ENCODE measurements at regions not wholly inside any gene's neighbourhood (a gene's known extent, or its start where the extent isn't known, plus 50 kb on each side); places are given as distances from the start of the nearest gene placed in this dataset.

DNA sequence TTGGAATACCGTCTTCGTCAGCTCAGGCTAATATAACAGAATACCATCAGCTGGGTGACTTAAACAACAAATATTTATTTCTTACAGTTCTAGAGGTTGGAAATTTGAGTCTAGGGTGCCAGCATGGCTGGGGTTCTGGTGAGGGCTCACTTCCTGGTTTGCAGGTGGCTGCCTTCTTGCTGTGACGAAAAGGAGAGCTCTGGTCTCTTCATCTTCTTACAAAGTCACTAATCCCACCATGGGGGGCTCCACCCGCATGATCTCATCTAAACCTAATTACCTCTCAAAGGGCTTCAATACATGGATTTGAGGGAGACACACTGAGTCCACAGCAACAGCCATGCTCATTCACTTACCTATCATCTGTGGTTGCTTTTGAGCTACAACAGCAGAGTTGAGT lies 78.3 kb downstream of the PSMG1 start:
- DNase-seq (no peak), ATAC-seq (no peak)

DNA sequence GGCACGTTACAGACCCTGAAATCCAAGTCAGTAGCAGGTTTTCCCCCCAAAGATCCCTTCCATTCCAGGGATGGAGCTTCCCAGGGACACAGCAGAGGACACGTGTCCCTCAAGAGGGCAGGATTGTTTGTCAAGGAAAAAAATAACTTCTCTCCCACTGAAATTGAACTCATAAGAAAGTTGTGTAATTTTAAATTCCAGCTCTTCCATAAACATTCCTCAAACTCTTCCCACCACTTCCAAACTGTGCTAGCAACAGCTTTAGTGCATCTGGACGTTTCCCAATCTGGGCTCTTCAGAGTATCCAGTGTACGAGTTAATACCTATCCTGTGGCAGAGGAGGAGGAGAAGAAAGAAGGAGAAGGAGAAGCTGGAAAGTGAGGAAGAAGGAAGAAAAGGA lies 79.6 kb downstream of the PSMG1 start:
- intact Hi-C loops (cut with DNase I) = loop anchor here in 1 of 2 donors (10.0 kb wide), 1 partner anchor 179 kb away; no protein-coding TSS in a partner anchor
- no peaks in the 10 kb centered on the region for H3K36me3 ChIP-seq
- no peaks in the 10 kb centered on the region for H3K9me3 ChIP-seq
- H3K27ac ChIP-seq = peak overlapping the region in 1 of 2 donors; percentile 87
- peaks cover 7 to 41% of the 10 kb centered on the region in 2 donors for H3K4me1 ChIP-seq
- no peak for DNase-seq
- H3K4me3 ChIP-seq = no peak overlapping the region
- ATAC-seq = no peak
- no peaks in the 10 kb centered on the region for H3K27me3 ChIP-seq
- TF ChIP-seq, protein P1, sequence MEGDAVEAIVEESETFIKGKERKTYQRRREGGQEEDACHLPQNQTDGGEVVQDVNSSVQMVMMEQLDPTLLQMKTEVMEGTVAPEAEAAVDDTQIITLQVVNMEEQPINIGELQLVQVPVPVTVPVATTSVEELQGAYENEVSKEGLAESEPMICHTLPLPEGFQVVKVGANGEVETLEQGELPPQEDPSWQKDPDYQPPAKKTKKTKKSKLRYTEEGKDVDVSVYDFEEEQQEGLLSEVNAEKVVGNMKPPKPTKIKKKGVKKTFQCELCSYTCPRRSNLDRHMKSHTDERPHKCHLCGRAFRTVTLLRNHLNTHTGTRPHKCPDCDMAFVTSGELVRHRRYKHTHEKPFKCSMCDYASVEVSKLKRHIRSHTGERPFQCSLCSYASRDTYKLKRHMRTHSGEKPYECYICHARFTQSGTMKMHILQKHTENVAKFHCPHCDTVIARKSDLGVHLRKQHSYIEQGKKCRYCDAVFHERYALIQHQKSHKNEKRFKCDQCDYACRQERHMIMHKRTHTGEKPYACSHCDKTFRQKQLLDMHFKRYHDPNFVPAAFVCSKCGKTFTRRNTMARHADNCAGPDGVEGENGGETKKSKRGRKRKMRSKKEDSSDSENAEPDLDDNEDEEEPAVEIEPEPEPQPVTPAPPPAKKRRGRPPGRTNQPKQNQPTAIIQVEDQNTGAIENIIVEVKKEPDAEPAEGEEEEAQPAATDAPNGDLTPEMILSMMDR (IDR thresholded peaks at IDR 0.05) = no peak

More for the DNA sequence above, 78.3 kb downstream of the PSMG1 start:
- H3K27ac ChIP-seq = peak overlapping the region in 1 of 2 donors; percentile 87
- H3K4me3 ChIP-seq = peak overlapping the region in 1 of 2 donors; percentile 7
- intact Hi-C loops (cut with DNase I) = loop anchor here in 1 of 2 donors (10.0 kb wide), 1 partner anchor 180 kb away; no protein-coding TSS in a partner anchor
- TF ChIP-seq, protein P1 (IDR thresholded peaks at IDR 0.05) = no peak
- no peaks in the 10 kb centered on the region for H3K27me3 ChIP-seq
- H3K36me3 ChIP-seq = no peaks in the 10 kb centered on the region
- H3K9me3 ChIP-seq = no peaks in the 10 kb centered on the region
- peaks cover 7 to 35% of the 10 kb centered on the region in 2 donors for H3K4me1 ChIP-seq

GRCh38 chr21:39099859-39100258 lies 83.4 kb downstream of the PSMG1 start:
- TF ChIP-seq, protein P1 (IDR thresholded peaks at IDR 0.05) = no peak
- Histone ChIP-seq H3K27ac (no peak overlapping the region), H3K4me1 (peaks cover 7 to 59% of the 10 kb centered on the region in 2 donors), H3K9me3 (no peaks in the 10 kb centered on the region), H3K27me3 (no peaks in the 10 kb centered on the region), H3K36me3 (no peaks in the 10 kb centered on the region), H3K4me3 (no peak overlapping the region)
- ATAC-seq (no peak), DNase-seq (no peak)
- intact Hi-C loops (cut with DNase I) = loop anchor here in 1 of 2 donors (10.0 kb wide), 1 partner anchor 175 kb away; no protein-coding TSS in a partner anchor

DNA sequence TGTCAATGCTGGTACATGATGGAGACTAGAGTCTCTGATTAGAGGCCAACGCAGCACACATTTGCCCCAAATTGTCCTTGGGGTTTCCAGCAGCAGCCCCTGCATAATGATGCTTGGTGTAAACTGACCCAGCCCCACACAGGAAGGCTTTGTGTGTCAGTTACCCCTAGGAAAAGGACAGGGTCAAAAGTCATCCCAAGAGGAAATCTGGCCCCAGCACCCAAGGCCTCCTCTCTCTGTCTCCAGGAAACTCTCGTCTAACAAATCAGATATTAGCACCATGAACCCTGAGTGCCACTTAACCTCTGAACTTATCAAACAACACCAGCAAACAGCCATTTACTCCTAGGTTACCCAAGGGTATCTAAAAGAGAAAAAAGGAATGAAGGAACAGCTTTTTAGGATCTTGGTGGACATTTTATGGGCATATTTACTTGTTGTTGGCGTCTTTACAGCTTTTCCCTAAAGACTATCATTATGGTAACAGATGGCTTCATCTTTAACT lies 84.5 kb downstream of the PSMG1 start:
- Histone ChIP-seq H3K4me3 (no peak overlapping the region), H3K9me3 (no peaks in the 10 kb centered on the region), H3K27me3 (no peaks in the 10 kb centered on the region), H3K4me1 (peaks cover 0 to 59% of the 10 kb centered on the region in 2 donors), H3K36me3 (no peaks in the 10 kb centered on the region), H3K27ac (peak overlapping the region in 1 of 2 donors; percentile 94)
- intact Hi-C loops (cut with DNase I) = no loop called here
- TF ChIP-seq, protein P1 (IDR thresholded peaks at IDR 0.05) = no peak
- DNase-seq (no peak), ATAC-seq (no peak)

GRCh38 chr21:39097981-39098380 lies 85.3 kb downstream of the PSMG1 start:
- ATAC-seq (no peak), DNase-seq (no peak)
- no peak overlapping the region for H3K4me3 ChIP-seq
- no peaks in the 10 kb centered on the region for H3K9me3 ChIP-seq
- TF ChIP-seq, protein P1 (IDR thresholded peaks at IDR 0.05) = no peak
- intact Hi-C loops (cut with DNase I) = no loop called here
- H3K27me3 ChIP-seq = no peaks in the 10 kb centered on the region
- H3K36me3 ChIP-seq = no peaks in the 10 kb centered on the region
- peak overlapping the region; percentile 44 to 94 for H3K27ac ChIP-seq
- peaks cover 0 to 63% of the 10 kb centered on the region in 2 donors for H3K4me1 ChIP-seq

Data from left lung (tissue), 4 donors.